Transverse colon (tissue), 4 donors: ENCODE measurements at regions not wholly inside any gene's neighbourhood (a gene's known extent, or its start where the extent isn't known, plus 50 kb on each side); places are given as distances from the start of the nearest gene placed in this dataset.

Experiments used
- DNase-seq: peaks from one replicate; pipeline ENCODE4 v3.0.0-alpha.2; 2019
- H3K27ac ChIP-seq, 4 donors: fragments of 200-600 bp; sonication (generic); 2 replicates each; pipeline ENCODE4 v1.5.1; 2016 to 2018; ENCODE audit warnings: inconsistent platforms in 4 of 4
- H3K27me3 ChIP-seq: fragments of 200-600 bp; sonication (generic); 2 replicates; pipeline ENCODE4 v1.5.1; 2017; ENCODE audit warnings: inconsistent platforms
- H3K36me3 ChIP-seq, 4 donors: fragments of 200-600 bp; sonication (generic); 2 replicates each; pipeline ENCODE4 v1.5.1; 2017 to 2019; ENCODE audit warnings: inconsistent platforms in 4 of 4
- H3K4me1 ChIP-seq, 4 donors: fragments of 200-600 bp; sonication (generic); 2 replicates each; pipeline ENCODE4 v1.5.1; 2017 to 2020; ENCODE audit warnings: inconsistent platforms in 4 of 4
- H3K4me3 ChIP-seq, 4 donors: fragments of 200-600 bp; sonication (generic); 1 replicate in 1 of 4; 2 replicates in 3 of 4; pipeline versions ENCODE4 v1.5.1 to v1.6.1; 2017 to 2019; ENCODE audit warnings: inconsistent platforms in 4 of 4
- H3K9me3 ChIP-seq, 2 donors: fragments of 200-600 bp; sonication (generic); 2 replicates each; pipeline ENCODE4 v1.5.1; 2017 to 2019; ENCODE audit warnings: inconsistent platforms in 2 of 2
- EP300 ChIP-seq: sonication (generic); formaldehyde crosslinking; IDR thresholded peaks from one replicate; pipeline ENCODE4 v1.6.1; 2017; ENCODE audit warnings: antibody characterized with exemption, low read depth
- POLR2A ChIP-seq: fragments of 450-650 bp; IDR thresholded peaks from one replicate; pipeline ENCODE4 v1.6.1; 2016; ENCODE audit warnings: antibody characterized with exemption, mild to moderate bottlenecking, moderate library complexity
- POLR2AphosphoS5 ChIP-seq, 3 donors: sonication (generic); formaldehyde crosslinking; IDR thresholded peaks; one replicate each; pipeline ENCODE4 v1.6.1; 2016; ENCODE audit warnings: antibody characterized with exemption in 3 of 3
- WGBS, 2 donors: methylation state at CpG; one replicate each; pipeline ENCODE4 v1.1.5; 2018; ENCODE audit warnings: low coverage in 1 of 2; 5-methylcytosine and 5-hydroxymethylcytosine counted together
- in situ Hi-C, 4 donors: fragments of 200-750 bp; cut with MboI; loops; one replicate each; pipeline versions ENCODE4 v1.15.0 to v1.15.1; 2017; ENCODE audit warnings: low sequenced_read_pairs in 3 of 4, low pct_ligation_motif_present in 1 of 4, low pct_unique_long_range_greater_than_20kb in 1 of 4
- intact Hi-C: fragments of 100-400 bp; cut with DNase I; formaldehyde crosslinking; loops from one replicate; pipeline ENCODE4 v1.15.1; 2023; ENCODE audit warnings: low total_unique reads
- TF ChIP-seq, protein P1 (sequence below), 5 experiments: fragments of 200-600 bp in 3 of 5; fragments of 450-650 bp in 2 of 5; sonication (generic) in 3 of 5; IDR thresholded peaks; 1 replicate in 2 of 5; 2 replicates in 3 of 5; pipeline ENCODE4 v1.5.1; 2016 to 2017; ENCODE audit warnings: antibody characterized with exemption in 5 of 5, inconsistent platforms in 3 of 5, mild to moderate bottlenecking in 2 of 5, moderate library complexity in 1 of 5

DNA sequence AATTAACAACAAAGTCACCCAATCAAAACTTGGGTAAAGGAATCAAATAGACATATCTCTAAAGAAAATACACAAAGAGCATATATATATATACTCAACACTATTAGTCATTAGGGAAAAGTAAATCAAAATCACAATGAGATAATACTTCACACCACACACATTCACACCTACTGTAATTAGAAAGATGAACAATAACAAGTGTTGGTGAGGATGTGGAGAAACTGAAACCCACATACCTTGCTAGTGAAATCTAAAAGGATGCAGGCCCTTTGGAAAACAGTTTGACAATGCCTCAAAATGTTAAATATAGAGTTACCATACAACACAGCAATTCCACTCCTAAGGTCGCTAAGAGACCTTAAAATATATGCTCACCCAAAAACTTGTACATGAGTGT is 177.1 kb downstream of the ANKRD60 start:
- peaks cover 5 to 11% of the 10 kb centered on the region in 2 donors for H3K9me3 ChIP-seq
- H3K36me3 ChIP-seq, result no peaks in the 10 kb centered on the region
- intact Hi-C loops (no loop called here), in situ Hi-C loops (loop anchor here in 1 of 4 donors (25.0 kb wide), 1 partner anchor 111 kb away; a partner anchor contains a TSS)
- no peaks in the 10 kb centered on the region for H3K4me1 ChIP-seq
- no peaks in the 10 kb centered on the region for H3K27me3 ChIP-seq
- WGBS, 2 donors, result 50 to 67% methylated on average over 1 of the region's 1 CpG
- DNase-seq, result no peak
- TF ChIP-seq EP300, result no peak
- TF ChIP-seq, protein P1, sequence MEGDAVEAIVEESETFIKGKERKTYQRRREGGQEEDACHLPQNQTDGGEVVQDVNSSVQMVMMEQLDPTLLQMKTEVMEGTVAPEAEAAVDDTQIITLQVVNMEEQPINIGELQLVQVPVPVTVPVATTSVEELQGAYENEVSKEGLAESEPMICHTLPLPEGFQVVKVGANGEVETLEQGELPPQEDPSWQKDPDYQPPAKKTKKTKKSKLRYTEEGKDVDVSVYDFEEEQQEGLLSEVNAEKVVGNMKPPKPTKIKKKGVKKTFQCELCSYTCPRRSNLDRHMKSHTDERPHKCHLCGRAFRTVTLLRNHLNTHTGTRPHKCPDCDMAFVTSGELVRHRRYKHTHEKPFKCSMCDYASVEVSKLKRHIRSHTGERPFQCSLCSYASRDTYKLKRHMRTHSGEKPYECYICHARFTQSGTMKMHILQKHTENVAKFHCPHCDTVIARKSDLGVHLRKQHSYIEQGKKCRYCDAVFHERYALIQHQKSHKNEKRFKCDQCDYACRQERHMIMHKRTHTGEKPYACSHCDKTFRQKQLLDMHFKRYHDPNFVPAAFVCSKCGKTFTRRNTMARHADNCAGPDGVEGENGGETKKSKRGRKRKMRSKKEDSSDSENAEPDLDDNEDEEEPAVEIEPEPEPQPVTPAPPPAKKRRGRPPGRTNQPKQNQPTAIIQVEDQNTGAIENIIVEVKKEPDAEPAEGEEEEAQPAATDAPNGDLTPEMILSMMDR (IDR thresholded peaks at IDR 0.05), result no peak
- TF ChIP-seq POLR2AphosphoS5 (IDR thresholded peaks at IDR 0.05), result no peak
- TF ChIP-seq POLR2A, result no peak
- H3K27ac ChIP-seq, result no peak overlapping the region
- H3K4me3 ChIP-seq, result no peak overlapping the region

DNA sequence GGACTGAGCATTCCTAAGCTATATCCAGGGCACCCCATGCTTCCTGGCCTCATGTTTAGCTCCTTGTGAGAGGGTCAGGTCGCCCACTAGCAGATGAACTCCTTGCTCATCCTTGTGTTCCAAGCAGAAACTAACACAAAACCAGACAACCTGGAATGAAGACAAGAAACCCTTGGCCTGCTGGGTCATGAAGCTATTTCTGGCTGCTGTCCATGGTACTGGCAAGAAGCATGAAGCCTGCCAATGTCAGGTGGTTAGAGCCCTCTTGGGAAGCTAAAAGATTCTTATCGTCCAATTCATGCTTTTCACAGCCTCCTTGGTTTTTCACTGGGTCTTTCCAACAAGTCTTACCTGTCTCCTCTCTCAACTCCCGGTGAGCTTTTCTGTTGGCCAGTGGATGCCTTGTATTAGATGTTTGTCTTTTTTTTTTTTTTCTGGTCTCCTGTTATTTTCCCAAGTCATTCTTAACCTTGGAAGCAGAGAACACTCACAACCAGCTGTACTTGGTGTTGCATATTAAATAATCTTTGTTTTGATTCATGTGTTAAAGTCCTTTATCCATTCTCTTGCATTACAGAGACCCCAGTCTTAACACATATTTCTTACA is 180.3 kb downstream of the ANKRD60 start:
- Histone ChIP-seq H3K27ac (no peak overlapping the region), H3K4me3 (no peak overlapping the region), H3K36me3 (no peaks in the 10 kb centered on the region), H3K27me3 (no peaks in the 10 kb centered on the region), H3K4me1 (no peaks in the 10 kb centered on the region), H3K9me3 (peaks cover 5 to 11% of the 10 kb centered on the region in 2 donors)
- intact Hi-C loops (no loop called here), in situ Hi-C loops (no loop called here)
- DNase-seq, result no peak
- 47 to 50% methylated on average over 1 to 3 of the region's 3 CpGs for WGBS, 2 donors
- TF ChIP-seq POLR2AphosphoS5 (IDR thresholded peaks at IDR 0.05), result no peak
- TF ChIP-seq, protein P1 (IDR thresholded peaks at IDR 0.05), result no peak
- no peak for TF ChIP-seq EP300
- no peak for TF ChIP-seq POLR2A

DNA sequence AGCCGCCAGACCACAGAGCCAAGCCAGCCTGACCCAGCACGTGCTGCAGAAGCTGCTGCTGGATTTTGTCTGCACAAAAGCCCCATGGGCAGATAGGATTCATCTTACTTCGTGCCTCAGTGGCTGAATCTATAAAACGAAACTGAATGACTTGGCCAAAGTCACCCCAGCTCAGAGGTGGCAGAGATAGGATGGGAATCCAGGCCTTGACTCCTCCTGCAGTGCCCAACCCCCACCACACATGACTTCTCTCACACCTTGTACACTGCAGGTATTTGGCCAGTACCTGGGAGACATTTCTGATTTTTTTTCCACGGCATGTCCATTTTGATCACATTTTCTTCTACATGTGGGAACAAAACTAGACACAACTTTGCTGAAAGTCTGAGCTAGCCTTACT is 182.1 kb downstream of the ANKRD60 start:
- Histone ChIP-seq H3K4me3 (no peak overlapping the region), H3K27ac (no peak overlapping the region), H3K36me3 (no peaks in the 10 kb centered on the region), H3K9me3 (peaks cover under 1 to 5% of the 10 kb centered on the region in 2 donors), H3K27me3 (no peaks in the 10 kb centered on the region), H3K4me1 (no peaks in the 10 kb centered on the region)
- in situ Hi-C loops, result no loop called here
- WGBS, 2 donors, result 84 to 100% methylated on average over 1 to 5 of the region's 5 CpGs
- TF ChIP-seq POLR2AphosphoS5 (IDR thresholded peaks at IDR 0.05) (no peak), POLR2A (no peak), EP300 (no peak)
- TF ChIP-seq, protein P1 (IDR thresholded peaks at IDR 0.05), result no peak
- intact Hi-C loops, result no loop called here
- no peak for DNase-seq

DNA sequence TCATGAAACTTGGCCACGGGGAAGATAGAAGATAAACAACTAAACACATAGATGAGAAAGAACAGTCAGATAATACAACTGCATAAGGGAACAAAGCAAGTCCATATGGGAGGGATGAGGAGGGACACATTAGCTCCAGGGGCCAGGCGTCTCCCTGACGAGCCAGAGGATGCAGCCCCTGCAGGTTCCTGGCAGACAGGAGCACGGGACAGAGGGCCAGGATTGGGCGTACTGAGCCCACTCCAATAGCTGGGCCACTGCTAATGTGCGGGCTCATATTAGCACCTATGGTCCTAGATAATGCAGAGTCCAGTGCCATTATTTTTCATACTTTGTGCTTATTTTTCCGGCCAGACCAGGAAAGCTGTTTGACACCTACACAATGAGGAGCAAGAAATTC is 182.9 kb downstream of the ANKRD60 start:
- Histone ChIP-seq H3K36me3 (no peaks in the 10 kb centered on the region), H3K9me3 (no peaks in the 10 kb centered on the region), H3K4me1 (no peaks in the 10 kb centered on the region), H3K27ac (no peak overlapping the region), H3K27me3 (no peaks in the 10 kb centered on the region), H3K4me3 (no peak overlapping the region)
- WGBS, 2 donors, result 72 to 80% methylated on average over 7 of the region's 7 CpGs
- no peak for DNase-seq
- intact Hi-C loops (no loop called here), in situ Hi-C loops (no loop called here)
- TF ChIP-seq POLR2AphosphoS5 (IDR thresholded peaks at IDR 0.05) (no peak), EP300 (no peak), POLR2A (no peak)
- TF ChIP-seq, protein P1 (IDR thresholded peaks at IDR 0.05), result no peak
